22Rv1 (cell line): ENCODE measurements at regions not wholly inside any gene's neighbourhood (a gene's known extent, or its start where the extent isn't known, plus 50 kb on each side); places are given as distances from the start of the nearest gene placed in this dataset.

Experiments used
- ZFX ChIP-seq: fragments of 450-650 bp; IDR thresholded peaks from 2 replicates; pipeline ENCODE4 v1.6.1; 2017; ENCODE audit warnings: antibody characterized with exemption, borderline replicate concordance
- TF ChIP-seq, protein P1 (sequence below): fragments of 450-650 bp; IDR thresholded peaks from 2 replicates; pipeline ENCODE4 v1.5.1; 2017; ENCODE audit warnings: mild to moderate bottlenecking

DNA sequence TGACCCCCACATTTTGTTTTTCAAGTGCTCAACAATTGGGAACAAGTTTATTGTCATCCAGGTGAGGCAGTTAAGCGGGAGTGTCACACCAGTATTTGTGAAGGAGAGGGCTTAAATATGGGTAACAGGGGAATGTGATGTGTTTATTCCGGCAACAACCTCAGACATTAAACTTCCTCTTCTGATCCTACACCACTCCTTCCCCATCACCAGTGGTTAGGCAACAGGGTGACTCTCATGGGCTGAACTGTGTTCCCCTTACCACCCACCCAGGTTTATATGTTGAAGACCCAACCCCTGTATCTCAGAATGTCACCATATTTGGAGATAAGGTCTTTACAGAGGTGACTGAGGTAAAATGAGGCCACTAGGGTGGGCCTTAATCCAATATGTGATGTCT is 52.1 kb upstream of the RNF182 start:
- TF ChIP-seq, protein P1, sequence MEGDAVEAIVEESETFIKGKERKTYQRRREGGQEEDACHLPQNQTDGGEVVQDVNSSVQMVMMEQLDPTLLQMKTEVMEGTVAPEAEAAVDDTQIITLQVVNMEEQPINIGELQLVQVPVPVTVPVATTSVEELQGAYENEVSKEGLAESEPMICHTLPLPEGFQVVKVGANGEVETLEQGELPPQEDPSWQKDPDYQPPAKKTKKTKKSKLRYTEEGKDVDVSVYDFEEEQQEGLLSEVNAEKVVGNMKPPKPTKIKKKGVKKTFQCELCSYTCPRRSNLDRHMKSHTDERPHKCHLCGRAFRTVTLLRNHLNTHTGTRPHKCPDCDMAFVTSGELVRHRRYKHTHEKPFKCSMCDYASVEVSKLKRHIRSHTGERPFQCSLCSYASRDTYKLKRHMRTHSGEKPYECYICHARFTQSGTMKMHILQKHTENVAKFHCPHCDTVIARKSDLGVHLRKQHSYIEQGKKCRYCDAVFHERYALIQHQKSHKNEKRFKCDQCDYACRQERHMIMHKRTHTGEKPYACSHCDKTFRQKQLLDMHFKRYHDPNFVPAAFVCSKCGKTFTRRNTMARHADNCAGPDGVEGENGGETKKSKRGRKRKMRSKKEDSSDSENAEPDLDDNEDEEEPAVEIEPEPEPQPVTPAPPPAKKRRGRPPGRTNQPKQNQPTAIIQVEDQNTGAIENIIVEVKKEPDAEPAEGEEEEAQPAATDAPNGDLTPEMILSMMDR: no peak
- no peak for TF ChIP-seq ZFX
